WERI-Rb-1 (cell line): ENCODE measurements at regions not wholly inside any gene's neighbourhood (a gene's known extent, or its start where the extent isn't known, plus 50 kb on each side); places are given as distances from the start of the nearest gene placed in this dataset.

Experiments
- DNase-seq: peaks from one replicate; pipeline ENCODE4 v3.0.0-alpha.2; 2020
- H3K27ac ChIP-seq: fragments of 250-450 bp; sonication (Bioruptor Pico); 2 replicates; pipeline ENCODE4 v1.5.1; 2020; ENCODE audit warnings: mild to moderate bottlenecking, moderate library complexity
- H3K27me3 ChIP-seq: fragments of 250-450 bp; sonication (Bioruptor Pico); 2 replicates; pipeline ENCODE4 v1.5.1; 2021; ENCODE audit warnings: mild to moderate bottlenecking, low read depth, moderate library complexity; ENCODE audit not compliant: insufficient read depth, severe bottlenecking
- H3K36me3 ChIP-seq: fragments of 250-450 bp; sonication (Bioruptor Pico); 2 replicates; pipeline ENCODE4 v1.5.1; 2020; ENCODE audit warnings: mild to moderate bottlenecking, moderate library complexity
- H3K4me3 ChIP-seq: 2 replicates; pipeline ENCODE4 v1.5.1; 2011; ENCODE audit warnings: low read depth, mild to moderate bottlenecking, control low read depth, low read length
- H3K9me3 ChIP-seq: fragments of 250-450 bp; sonication (Bioruptor Pico); 2 replicates; pipeline ENCODE4 v1.5.1; 2021; ENCODE audit warnings: mild to moderate bottlenecking, moderate library complexity; ENCODE audit not compliant: severe bottlenecking
- CTCF ChIP-seq: IDR thresholded peaks from 2 replicates; pipeline ENCODE4 v1.5.1; 2011; ENCODE audit warnings: low read depth, mild to moderate bottlenecking, control low read depth, inconsistent platforms, low read length

GRCh38 chr4:143133977-143134376, 50.7 kb upstream of the USP38 start:
- no peak for DNase-seq
- Histone ChIP-seq H3K4me3 (no peak overlapping the region), H3K36me3 (no peaks in the 10 kb centered on the region), H3K27me3 (no peaks in the 10 kb centered on the region), H3K9me3 (no peaks in the 10 kb centered on the region), H3K27ac (no peak overlapping the region)
- no peak for TF ChIP-seq CTCF
